ENCODE measurements at regions not wholly inside any gene's neighbourhood (a gene's known extent, or its start where the extent isn't known, plus 50 kb on each side); places are given as distances from the start of the nearest gene placed in this dataset.

GRCh38 chr3:71979175-71979574 lies 194.2 kb upstream of the PROK2 start:
- 81% methylated on average over 3 of the region's 3 CpGs for WGBS, 2 donors
- ATAC-seq (ENCODE audit: insufficient read depth, low FRiP score) (no peak), DNase-seq (no peak)
- Histone ChIP-seq H3K27me3 (ENCODE audit: control insufficient read depth in 3 of 3, insufficient read depth in 3 of 3, low read length in 2 of 3) (peaks cover 0 to 17% (median 10%) of the 10 kb centered on the region in 3 donors), H3K9ac (ENCODE audit: insufficient read depth in 1 of 2, low read length in 2 of 2) (no peak overlapping the region), H3K27ac (ENCODE audit: low read depth in 1 of 2, low read length in 1 of 2) (no peak overlapping the region), H3K4me1 (ENCODE audit: control insufficient read depth in 5 of 5, insufficient read depth in 5 of 5, low read length in 5 of 5) (peaks cover 0 to 6% (median 0%) of the 10 kb centered on the region in 5 donors), H3K9me3 (ENCODE audit: control insufficient read depth in 4 of 4, insufficient read depth in 3 of 4, low read length in 3 of 4) (peaks cover 0 to 2% (median 0%) of the 10 kb centered on the region in 4 donors), H3K4me3 (no peak overlapping the region), H3K36me3 (ENCODE audit: control insufficient read depth in 4 of 4, insufficient read depth in 4 of 4, low read length in 4 of 4) (no peaks in the 10 kb centered on the region)
- TF ChIP-seq CTCF (IDR thresholded peaks at IDR 0.05; ENCODE audit: control extremely low read depth, extremely low read depth), result no peak

DNA sequence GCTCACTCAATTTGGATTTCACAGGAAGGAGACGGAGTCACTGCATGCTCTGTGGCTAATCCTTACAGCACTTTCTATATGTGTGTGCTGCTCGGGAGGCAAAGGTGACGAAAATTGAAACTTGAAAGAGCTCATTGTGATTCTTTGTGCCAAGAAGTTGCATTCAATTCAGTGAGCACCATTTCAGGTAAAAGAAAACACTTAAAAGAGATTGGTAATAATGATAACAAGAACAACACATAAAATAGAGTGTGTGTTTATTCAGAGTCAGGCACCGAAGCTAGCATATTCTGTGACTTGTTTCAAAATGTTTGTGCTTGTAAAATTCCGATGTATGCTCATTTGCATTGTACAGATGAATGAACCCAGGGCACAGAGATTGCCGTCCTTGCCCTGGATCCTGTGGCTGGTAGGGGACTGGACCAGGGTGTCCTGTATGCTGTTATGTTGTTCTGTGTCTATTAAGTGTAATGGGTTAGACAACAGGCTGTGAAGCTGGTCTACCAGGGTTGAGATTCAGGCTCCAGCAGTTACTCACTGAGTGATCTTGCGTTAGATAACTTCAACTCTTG lies 193.3 kb upstream of the PROK2 start:
- H3K4me1 ChIP-seq (ENCODE audit: control insufficient read depth in 5 of 5, insufficient read depth in 5 of 5, low read length in 5 of 5), result peaks cover 0 to 6% (median 0%) of the 10 kb centered on the region in 5 donors
- no peak overlapping the region for H3K27ac ChIP-seq (ENCODE audit: low read depth in 1 of 2, low read length in 1 of 2)
- 63 to 82% methylated on average over 7 of the region's 7 CpGs for WGBS, 2 donors
- DNase-seq, result peak in 1 of 3 donors; percentile 26
- ATAC-seq (ENCODE audit: insufficient read depth, low FRiP score), result no peak
- H3K9ac ChIP-seq (ENCODE audit: insufficient read depth in 1 of 2, low read length in 2 of 2), result no peak overlapping the region
- no peaks in the 10 kb centered on the region for H3K36me3 ChIP-seq (ENCODE audit: control insufficient read depth in 4 of 4, insufficient read depth in 4 of 4, low read length in 4 of 4)
- peaks cover 0 to 2% (median 0%) of the 10 kb centered on the region in 4 donors for H3K9me3 ChIP-seq (ENCODE audit: control insufficient read depth in 4 of 4, insufficient read depth in 3 of 4, low read length in 3 of 4)
- TF ChIP-seq CTCF (IDR thresholded peaks at IDR 0.05; ENCODE audit: control extremely low read depth, extremely low read depth), result no peak
- no peak overlapping the region for H3K4me3 ChIP-seq
- H3K27me3 ChIP-seq (ENCODE audit: control insufficient read depth in 3 of 3, insufficient read depth in 3 of 3, low read length in 2 of 3), result peaks cover 0 to 17% (median 10%) of the 10 kb centered on the region in 3 donors

- peaks cover 0 to 6% (median 0%) of the 10 kb centered on the region in 5 donors for H3K4me1 ChIP-seq (ENCODE audit: control insufficient read depth in 5 of 5, insufficient read depth in 5 of 5, low read length in 5 of 5)
- DNase-seq, result no peak
- H3K9me3 ChIP-seq (ENCODE audit: control insufficient read depth in 4 of 4, insufficient read depth in 3 of 4, low read length in 3 of 4), result peaks cover 0 to 2% (median 0%) of the 10 kb centered on the region in 4 donors
- H3K36me3 ChIP-seq (ENCODE audit: control insufficient read depth in 4 of 4, insufficient read depth in 4 of 4, low read length in 4 of 4), result no peaks in the 10 kb centered on the region
- ATAC-seq (ENCODE audit: insufficient read depth, low FRiP score), result no peak
- H3K27ac ChIP-seq (ENCODE audit: low read depth in 1 of 2, low read length in 1 of 2), result no peak overlapping the region
- H3K4me3 ChIP-seq, result no peak overlapping the region
- H3K9ac ChIP-seq (ENCODE audit: insufficient read depth in 1 of 2, low read length in 2 of 2), result no peak overlapping the region
- WGBS, 2 donors, result 58 to 86% methylated on average over 4 of the region's 4 CpGs
- peaks cover 0 to 17% (median 10%) of the 10 kb centered on the region in 3 donors for H3K27me3 ChIP-seq (ENCODE audit: control insufficient read depth in 3 of 3, insufficient read depth in 3 of 3, low read length in 2 of 3)
- no peak for TF ChIP-seq CTCF (IDR thresholded peaks at IDR 0.05; ENCODE audit: control extremely low read depth, extremely low read depth)
These were observed 192.6 kb upstream of the PROK2 start for GRCh38 chr3:71977525-71977924.

GRCh38 chr3:71975573-71975972 lies 190.6 kb upstream of the PROK2 start:
- 94 to 97% methylated on average over 2 of the region's 2 CpGs for WGBS, 2 donors
- H3K4me3 ChIP-seq, result no peak overlapping the region

More at GRCh38 chr3:71975573-71975972, 190.6 kb upstream of the PROK2 start:
- no peak overlapping the region for H3K9ac ChIP-seq (ENCODE audit: insufficient read depth in 1 of 2, low read length in 2 of 2)
- no peak overlapping the region for H3K27ac ChIP-seq (ENCODE audit: low read depth in 1 of 2, low read length in 1 of 2)
- H3K9me3 ChIP-seq (ENCODE audit: control insufficient read depth in 4 of 4, insufficient read depth in 3 of 4, low read length in 3 of 4), result peaks cover 0 to 2% (median 0%) of the 10 kb centered on the region in 4 donors
- DNase-seq (no peak), ATAC-seq (ENCODE audit: insufficient read depth, low FRiP score) (no peak)
- H3K4me1 ChIP-seq (ENCODE audit: control insufficient read depth in 5 of 5, insufficient read depth in 5 of 5, low read length in 5 of 5), result peaks cover 0 to 6% (median 0%) of the 10 kb centered on the region in 5 donors
- TF ChIP-seq CTCF (IDR thresholded peaks at IDR 0.05; ENCODE audit: control extremely low read depth, extremely low read depth), result no peak
- peaks cover 0 to 17% (median 12%) of the 10 kb centered on the region in 3 donors for H3K27me3 ChIP-seq (ENCODE audit: control insufficient read depth in 3 of 3, insufficient read depth in 3 of 3, low read length in 2 of 3)
- no peaks in the 10 kb centered on the region for H3K36me3 ChIP-seq (ENCODE audit: control insufficient read depth in 4 of 4, insufficient read depth in 4 of 4, low read length in 4 of 4)
